HG02840 (cell line): ENCODE measurements at regions not wholly inside any gene's neighbourhood (a gene's known extent, or its start where the extent isn't known, plus 50 kb on each side); places are given as distances from the start of the nearest gene placed in this dataset.
"Not testable (repeated sequence)": the region's sequence is repeated elsewhere in the genome, so short reads cannot be mapped to it uniquely, and the experiment has no call there.

Experiments
- ATAC-seq: cut with Tn5 transposase; IDR thresholded peaks from one replicate; pipeline ENCODE4 v1.9.1; 2021; ENCODE audit warnings: mild to moderate bottlenecking, moderate library complexity, moderate number of reproducible peaks; ENCODE audit not compliant: unreplicated experiment, low FRiP score

DNA sequence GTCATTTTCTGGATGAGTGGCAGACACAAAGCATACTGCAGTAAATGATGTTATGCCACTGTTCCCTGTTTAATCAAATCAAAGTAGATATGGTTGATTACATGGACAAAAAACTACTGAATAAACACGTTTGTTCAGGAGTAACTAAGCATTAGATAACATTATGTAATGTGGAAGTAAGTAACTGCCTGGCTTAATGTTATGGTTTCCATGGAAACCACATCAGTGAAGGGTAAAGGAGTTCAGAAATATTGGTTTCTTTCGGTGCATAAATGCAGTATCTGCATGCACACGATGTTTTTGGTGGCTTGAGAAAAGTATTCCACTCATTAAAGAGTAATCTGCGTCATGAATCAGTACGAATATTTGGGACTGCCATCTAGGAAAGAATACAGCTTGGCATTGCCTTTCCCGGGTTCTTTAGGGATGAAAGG lies 131.3 kb upstream of the PRKCQ start:
- ATAC-seq: no peak

DNA sequence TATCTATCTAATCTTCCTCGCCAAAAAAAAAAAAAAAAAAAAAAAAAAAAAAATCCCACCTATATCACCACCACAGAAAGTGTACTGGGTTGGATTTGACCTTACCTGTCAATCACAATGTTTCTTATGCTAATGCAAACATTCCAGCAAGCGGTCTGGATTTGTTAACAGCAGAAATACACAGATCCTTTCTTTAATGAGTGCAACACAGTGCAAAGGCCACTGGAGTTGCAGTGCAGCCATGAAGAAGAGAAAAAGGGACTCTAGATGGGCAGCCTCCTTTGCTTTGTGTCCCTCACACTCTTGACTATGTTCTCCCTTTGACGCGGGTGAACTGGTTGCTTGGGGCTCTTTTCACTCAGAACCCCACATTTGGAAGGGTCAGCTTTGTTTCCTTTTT lies 127.3 kb upstream of the PRKCQ start:
- ATAC-seq: no peak

DNA sequence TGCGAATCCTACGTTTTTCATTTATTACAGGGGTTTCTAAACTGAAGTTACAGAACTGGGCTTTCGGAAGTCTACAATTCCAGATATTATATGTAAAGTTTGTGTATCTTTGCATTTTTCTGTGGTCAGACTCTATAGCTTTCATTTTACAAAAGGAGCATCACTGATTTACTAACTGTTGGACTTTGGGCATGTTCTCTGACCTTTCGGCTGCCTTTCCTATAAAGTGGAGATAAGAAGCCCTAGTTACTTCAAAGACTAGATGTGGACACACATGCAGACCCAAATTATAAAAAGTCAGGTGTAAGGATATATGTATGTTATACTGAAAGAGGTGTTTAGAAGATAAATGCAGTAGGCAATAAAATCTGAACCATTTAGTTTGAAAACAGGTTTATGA lies 126.6 kb upstream of the PRKCQ start:
- no peak for ATAC-seq

DNA sequence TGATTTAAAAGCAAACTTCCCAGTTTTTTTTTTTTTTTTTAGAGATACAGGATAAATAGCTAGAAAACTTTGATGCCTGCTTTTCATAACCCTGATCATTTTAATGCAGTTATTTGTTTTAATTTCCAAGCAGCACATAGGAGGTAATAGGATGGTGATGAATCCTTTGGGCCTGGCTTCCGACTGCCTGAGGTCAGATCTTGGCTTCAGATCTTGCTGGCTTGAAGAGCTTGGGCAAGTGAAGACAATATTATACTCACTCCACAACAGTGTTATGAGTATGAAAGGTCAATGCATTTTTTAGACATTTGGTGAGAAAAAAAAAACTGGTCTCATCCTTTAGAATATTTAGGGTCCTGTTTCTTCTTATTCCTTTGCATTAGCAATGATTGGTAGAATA lies 124.8 kb upstream of the PRKCQ start:
- no peak for ATAC-seq

DNA sequence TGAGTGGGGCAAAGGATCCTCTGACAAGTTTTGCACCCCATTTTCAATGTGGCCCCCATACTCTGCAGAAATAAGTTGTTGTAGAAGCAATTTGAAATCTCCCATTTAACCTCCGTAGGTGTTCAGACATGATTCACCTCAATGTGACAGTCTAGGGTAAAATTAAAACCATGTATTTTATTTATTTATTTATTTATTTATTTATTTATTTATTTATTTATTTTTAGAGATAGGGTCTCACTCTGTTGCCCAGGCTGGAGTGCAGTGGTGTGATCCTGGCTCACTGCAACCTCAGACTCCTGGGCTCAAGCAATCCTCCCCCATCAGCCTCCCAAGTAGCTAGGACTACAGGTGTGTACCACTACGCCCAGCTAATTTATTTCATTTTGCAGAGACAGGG lies 122.8 kb upstream of the PRKCQ start:
- ATAC-seq: not testable (repeated sequence)

DNA sequence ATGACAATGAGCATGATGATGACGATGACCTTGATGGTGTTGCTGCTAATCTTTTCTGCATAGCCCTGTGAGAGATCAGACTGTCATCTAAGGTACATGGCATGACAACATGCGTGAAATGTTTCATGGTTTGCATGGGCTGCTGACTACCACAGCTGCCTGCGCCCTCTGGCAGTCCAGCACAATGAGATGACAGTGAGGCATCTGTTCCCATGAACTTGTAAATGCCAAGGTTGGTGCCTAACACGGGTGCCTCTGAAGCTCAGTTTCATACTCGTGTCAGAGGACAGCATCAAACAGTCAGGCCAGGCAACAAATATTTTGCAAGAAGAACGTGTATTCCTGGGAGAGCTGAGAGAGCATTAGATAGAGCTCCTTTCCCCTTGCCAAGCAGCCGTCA lies 122.0 kb upstream of the PRKCQ start:
- no peak for ATAC-seq

DNA sequence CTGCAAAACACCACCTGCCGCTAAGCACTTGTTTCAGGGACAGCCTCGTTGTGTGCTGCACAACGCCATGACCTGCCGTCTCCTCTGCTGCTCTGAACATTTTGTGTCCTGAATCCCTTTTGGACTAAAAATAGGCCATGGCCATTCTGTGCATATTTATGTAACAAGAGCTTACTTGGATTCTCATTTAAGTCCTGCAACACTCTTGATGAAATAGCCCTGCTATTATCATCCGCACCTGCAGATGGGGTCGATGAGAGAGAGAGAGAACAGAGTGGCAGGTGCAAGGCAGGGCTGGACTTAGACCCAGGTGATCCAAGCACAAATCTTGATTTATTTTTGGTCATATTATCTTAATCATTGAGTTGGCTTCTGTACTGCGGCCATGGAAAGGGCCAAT lies 121.2 kb upstream of the PRKCQ start:
- no peak for ATAC-seq

DNA sequence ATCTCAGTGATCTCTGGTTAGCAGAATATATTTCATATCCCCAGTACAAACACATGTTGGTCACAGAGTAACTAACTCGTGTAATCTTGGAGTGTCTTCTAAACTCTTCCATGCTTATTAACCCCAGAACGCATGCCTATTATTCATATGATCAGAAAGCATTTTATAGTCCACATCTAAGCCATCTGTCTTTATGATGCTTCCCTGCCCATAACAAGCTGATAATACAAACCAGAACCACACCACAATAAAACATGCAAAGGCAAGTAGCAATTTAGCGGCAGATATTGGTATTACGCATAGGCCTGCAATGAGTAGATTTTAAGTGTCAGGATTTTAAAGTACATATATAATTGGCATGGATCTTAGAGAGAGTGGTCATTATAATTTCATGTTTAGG lies 120.0 kb upstream of the PRKCQ start:
- ATAC-seq: no peak

DNA sequence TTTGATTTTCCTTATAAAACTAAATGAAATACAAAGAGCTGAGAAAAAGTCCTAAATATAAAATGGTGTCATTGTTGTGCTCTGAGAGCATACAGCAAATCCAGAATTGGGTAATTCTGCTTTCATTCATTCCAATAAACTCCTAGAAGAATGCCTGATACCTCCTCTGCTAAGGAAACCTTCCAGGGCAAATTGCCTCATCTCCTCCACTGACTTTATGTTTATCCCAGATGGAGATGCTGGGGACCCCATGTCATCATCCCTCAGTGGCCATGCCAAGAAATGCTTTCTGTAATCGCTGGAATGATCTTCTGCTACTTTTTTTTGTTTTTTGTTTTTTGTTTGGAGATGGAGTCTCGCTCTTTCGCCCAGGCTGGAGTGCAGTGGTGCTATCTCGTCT lies 119.3 kb upstream of the PRKCQ start:
- no peak for ATAC-seq

DNA sequence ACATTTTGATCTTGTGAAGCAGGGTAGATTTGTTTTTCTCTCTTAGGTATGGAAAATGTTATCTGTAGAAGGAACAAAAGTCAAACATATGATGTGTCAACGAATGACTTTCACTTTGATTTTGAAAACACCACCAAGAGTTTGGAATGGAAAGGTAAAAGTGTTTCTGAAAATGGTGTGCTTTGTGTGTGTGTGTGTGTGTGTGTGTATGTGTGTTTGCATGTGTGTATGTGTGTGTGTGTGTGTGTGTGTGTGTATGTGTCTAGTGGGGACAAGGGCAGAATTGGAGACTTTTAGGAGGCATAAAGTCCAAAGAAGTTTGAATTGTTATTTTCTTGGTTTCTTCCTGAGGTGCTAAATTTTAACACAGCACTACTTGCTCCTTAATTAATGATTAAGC lies 115.4 kb upstream of the PRKCQ start:
- no peak for ATAC-seq

DNA sequence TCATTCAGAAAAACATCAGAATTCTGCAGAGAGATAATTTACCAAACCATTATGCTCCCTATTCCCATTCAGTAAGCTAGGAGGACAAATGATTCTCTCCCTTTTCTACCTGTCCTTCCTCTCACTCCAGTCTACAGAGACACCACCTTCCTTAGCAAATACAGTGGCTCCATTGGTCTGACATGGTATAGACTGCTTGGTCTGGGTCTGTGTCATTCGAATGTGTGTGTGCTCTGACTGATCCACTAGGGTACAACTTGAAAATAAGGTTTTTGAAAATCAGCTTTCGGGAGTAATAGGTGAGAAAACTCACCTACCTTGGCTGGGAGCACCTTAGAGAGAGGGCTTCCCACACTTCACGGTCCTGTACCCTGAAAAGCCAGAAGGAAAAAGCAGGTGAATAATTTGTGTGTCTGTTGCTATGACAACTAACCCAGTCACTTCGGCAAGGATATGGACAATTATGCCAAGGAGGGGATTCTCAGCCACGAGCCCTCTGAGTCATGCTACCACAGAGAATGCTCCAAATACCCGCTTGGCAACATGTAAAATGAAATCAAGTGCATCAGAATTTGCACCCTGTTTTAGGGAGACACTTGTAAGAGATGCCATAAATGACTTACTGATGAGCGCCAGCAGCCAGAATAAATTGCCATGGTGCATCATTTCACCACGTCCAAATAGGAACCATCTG lies 114.5 kb upstream of the PRKCQ start:
- no peak for ATAC-seq

DNA sequence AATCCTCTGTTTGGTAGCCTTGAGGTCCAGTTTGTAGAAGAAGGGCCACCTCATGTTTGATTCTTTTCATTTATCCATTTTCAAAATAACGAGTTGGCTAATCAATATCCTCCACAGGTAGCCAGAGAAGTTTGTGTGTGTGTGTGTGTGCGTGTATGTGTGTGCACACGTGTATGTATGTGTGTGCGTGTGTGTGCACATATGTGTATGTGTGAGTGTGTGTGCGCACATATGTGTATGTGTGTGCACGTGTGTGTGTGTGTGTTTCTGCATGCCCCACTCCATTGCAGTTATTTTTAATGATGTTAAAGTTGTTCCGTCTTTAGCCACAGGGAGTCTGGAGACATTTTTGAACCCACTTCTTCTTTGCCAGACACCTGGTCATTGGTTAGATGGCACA lies 112.8 kb upstream of the PRKCQ start:
- ATAC-seq: no peak

DNA sequence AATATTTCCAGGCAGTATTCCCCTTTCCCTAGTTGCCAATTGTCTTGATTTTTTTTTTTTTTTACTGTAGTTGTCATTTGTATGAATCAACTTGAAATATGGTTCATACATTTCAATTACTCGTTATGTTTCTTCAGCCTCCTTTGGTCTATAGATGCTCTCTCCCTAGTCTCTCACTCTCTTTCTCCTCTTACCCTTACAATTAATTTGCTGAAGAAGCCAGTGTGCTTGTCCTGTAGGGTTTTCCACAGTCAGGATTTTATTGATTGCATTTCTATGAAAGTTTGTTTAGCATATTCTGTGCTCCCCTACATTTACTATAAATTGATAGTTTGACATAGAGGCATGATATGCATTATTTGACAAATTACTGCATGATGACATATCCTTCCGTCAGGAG lies 112.0 kb upstream of the PRKCQ start:
- ATAC-seq: no peak

DNA sequence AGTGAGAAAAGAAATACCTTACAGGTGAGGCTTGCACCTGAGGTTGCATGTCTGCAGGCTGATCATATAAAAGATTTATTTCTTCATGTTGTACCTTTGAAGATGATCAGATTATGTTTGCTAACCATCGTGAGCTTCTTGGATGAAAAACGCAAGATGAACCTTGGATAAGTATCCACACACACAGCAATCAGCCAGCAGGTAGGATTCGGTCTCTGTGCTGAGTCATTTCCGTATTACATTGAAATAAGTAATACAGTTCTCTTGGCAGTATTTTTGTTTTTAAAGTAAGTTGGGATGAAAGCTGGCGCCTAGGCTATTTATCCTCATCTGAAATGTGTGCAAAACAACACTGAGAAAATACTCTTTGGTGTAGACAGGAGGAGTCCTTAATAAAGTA lies 109.0 kb upstream of the PRKCQ start:
- no peak for ATAC-seq

DNA sequence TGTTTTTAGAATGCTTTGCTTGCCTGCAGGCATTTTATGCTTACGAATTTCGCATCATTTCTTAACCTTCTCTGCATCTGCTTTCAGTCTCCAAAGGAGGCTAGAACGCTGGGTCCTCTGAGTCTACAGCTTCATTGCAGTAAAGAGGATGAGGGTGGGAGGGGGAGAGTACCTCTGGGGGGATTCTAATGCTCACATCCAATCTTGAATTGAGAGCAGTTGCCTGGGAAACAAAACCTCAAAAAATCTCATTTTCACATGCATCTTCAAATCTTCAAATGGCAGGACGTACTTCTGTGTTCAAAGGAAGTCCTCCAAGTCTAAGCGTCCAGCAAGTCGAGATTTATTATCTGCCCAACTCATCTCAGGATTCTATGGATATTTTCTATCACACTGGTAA lies 100.7 kb upstream of the PRKCQ start:
- ATAC-seq: no peak

DNA sequence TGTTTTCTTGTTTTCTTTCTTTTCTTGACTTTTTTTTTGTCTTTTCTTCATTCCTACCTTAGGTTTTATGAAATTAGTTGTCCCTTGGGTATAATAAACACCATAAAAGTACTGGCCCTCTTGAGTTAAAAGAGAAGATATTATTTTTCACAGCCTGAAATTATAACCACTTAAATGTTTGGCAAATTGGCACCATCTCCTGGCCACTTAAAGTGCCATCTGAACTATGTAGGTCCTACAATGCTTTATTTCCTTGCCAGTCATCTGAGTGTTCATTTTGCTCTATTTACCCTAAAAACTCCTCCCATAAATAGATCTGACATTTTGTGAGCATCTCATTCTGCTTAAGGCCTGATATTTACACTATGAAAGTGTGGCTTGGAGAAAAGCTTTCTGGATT lies 98.9 kb upstream of the PRKCQ start:
- ATAC-seq: no peak

DNA sequence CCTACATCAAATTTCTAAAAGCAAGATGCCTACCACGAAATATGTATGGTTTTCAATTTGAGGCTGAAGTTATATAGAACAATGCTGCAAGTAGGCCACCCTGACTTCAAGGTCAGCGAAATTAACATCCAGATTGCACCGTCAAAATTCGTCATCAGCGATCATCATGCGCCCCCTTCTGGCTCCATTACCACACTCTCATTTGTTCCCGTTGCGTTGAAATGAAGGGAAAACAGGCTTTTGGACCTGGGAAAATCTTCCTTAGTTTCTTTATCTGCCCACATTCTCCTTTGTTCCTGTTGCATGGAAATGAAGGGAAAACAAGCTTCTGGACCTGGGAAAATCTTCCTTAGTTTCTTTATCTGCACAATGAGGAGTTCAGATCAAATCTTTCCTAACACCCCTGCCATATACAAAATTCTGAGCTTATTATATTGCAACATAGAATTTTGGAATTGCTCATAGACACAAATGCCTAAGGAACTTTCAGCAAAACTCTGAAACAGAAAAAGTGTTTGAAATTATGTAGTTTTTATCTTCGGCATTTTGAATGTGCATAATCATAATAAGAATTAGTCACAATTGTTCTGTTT lies 98.2 kb upstream of the PRKCQ start:
- ATAC-seq: no peak

DNA sequence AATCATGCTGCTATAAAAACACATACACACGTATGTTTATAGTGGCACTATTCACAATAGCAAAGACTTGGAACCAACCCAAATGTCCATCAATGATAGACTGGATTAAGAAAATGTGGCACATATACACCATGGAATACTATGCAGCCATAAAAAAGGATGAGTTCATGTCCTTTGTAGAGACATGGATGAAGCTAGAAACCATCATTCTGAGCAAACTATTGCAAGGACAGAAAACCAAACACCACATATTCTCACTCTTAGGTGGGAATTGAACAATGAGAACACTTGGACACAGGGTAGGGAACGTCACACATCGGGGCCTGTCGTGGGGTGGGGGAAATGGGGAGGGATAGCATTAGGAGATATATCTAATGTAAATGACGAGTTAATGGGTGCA lies 97.1 kb upstream of the PRKCQ start:
- not testable (repeated sequence) for ATAC-seq

DNA sequence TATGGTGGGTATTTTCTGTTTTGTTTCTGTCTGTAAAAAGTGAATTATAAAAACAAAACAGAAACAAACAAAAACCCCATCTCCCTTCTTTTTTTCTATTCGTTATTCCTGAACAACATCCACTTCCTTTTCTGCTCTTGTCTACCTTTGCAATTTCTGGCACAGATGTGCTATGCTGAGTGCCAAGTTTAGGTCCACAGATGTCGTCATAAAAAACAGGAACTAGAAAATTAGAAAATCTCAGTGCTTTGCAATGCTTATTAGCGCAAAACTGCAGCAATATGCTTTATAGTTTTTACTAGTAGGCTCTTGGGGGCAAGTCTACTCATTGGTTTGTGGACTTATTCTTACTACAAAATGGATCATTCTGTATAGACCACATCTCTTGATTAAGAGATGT lies 94.2 kb upstream of the PRKCQ start:
- ATAC-seq: no peak

DNA sequence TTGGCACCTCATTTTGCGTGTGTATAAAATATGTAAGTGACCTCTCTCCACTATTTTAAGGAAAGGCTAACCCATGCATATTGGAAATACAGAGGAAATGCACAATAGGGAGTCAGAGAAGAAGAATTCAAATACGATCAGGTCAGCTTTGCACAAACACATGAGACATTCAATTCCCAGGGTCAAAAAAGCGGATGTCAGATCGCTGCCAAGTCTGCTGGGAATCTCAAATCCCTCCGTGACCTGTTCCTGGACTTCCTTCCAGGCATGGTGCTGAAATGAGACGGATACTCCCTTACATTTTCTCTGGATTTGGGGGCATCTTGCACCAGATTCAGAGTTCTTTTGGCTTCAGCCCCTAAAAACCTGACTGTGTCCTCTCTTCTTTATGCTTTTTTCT lies 91.9 kb upstream of the PRKCQ start:
- ATAC-seq: no peak

DNA sequence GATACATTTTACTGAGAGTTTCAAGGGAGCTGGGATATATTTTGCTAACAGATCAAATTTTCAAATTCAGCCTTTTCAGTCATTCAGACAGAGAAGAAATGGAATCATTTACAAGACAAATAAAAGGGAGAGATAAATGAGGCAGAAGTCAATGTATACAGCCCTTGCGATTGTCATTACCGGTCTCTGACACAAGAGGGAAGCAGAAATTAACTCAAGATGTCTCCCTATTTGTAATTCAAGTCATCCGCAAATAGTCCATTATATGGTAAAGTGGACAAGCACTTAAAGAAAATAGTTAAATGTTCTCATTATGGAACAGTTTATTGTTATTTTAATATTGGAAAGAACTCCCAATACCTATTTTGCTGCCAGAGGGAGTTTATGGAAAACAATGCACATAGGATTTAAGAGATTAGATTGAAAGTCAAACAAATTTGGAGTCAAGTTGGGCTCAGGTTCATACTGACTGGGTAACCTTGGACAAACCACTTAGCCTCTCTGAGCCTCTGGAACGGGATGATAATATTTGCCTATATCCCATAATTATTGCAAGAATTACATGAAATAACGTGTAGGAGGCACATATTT lies 89.3 kb upstream of the PRKCQ start:
- ATAC-seq: no peak

DNA sequence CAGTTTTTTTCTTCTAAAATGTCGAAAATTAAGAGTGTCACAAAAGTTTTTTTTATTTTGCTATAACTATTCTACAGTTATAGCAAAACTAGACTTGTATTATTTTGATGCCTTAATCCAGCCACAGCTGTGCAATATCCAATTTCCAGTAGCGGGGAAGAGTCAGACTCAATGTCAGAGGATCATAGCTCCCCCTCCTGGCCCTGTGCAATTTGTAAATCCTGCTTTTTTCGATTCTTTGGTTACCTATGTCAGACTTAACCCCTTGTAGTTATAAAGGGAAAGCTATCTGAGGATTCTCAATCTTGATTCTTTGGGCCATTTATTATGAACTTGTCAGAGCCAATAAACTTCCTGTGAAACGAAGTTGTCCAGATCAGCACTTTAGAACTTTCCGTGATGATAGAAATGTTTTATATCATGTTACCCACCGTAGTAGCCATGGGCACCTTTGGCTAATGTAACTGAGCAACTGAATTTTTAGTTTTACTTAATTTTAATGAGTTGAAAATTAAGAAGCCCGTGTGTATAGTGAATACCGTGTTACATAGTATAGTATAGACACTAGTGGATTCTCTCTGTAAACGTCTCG lies 87.7 kb upstream of the PRKCQ start:
- ATAC-seq: no peak
